ENCODE measurements at regions not wholly inside any gene's neighbourhood (a gene's known extent, or its start where the extent isn't known, plus 50 kb on each side); places are given as distances from the start of the nearest gene placed in this dataset.
"Not testable (repeated sequence)": the region's sequence is repeated elsewhere in the genome, so short reads cannot be mapped to it uniquely, and the experiment has no call there.

DNA sequence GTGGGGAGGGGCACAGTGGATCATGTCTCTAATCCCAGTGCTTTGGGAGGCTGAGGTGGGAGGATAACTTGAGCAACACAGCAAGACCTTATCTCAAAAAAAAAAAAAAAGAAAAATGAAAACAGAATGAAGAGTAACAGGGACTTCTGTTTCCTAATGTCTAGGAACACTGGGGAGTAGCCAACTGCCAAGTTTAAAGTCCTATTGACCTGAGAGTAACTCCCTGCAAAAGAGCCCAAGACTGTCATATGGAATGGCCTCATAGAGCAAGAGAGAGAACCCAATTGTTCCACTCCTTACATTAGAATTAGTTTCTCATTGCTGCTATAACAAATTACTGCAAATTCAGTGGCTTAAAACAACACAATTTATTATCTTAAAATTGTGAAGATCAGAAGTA, 881.4 kb upstream of the ROBO1 start:
- H3K27ac Mint-ChIP-seq: no peak overlapping the region
- H3K4me1 Mint-ChIP-seq: no peaks in the 10 kb centered on the region

DNA sequence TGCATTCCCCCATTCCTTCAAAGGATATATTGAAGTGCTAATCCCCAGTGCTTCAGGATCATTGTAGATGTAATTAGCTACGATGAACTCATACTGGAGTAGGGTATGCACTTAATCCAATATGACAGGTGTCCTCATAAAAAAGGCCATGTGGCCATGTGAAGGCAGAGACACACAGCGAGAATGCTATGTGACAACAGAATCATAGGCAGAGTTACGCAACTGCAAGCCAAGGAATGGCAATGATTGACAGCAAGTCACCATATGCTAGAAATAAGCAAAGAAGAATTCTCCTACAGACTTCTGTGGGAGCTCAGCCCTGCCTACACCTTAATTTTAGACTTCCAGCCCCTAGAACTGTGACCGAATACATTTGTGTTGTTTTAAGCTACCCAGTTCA, 875.6 kb upstream of the ROBO1 start:
- peaks cover 5% of the 10 kb centered on the region for H3K9me3 Mint-ChIP-seq
- no peaks in the 10 kb centered on the region for H3K36me3 Mint-ChIP-seq
- no peaks in the 10 kb centered on the region for H3K27me3 Mint-ChIP-seq
- no peak overlapping the region for H3K4me3 Mint-ChIP-seq
- no peaks in the 10 kb centered on the region for H3K4me1 Mint-ChIP-seq
- DNase-seq: no peak
- H3K27ac Mint-ChIP-seq: no peak overlapping the region

More for the DNA sequence above, 881.4 kb upstream of the ROBO1 start:
- Mint-ChIP-seq H3K9me3 (peaks cover 6% of the 10 kb centered on the region), H3K4me3 (no peak overlapping the region), H3K27me3 (no peaks in the 10 kb centered on the region), H3K36me3 (no peaks in the 10 kb centered on the region)
- no peak for DNase-seq

DNA sequence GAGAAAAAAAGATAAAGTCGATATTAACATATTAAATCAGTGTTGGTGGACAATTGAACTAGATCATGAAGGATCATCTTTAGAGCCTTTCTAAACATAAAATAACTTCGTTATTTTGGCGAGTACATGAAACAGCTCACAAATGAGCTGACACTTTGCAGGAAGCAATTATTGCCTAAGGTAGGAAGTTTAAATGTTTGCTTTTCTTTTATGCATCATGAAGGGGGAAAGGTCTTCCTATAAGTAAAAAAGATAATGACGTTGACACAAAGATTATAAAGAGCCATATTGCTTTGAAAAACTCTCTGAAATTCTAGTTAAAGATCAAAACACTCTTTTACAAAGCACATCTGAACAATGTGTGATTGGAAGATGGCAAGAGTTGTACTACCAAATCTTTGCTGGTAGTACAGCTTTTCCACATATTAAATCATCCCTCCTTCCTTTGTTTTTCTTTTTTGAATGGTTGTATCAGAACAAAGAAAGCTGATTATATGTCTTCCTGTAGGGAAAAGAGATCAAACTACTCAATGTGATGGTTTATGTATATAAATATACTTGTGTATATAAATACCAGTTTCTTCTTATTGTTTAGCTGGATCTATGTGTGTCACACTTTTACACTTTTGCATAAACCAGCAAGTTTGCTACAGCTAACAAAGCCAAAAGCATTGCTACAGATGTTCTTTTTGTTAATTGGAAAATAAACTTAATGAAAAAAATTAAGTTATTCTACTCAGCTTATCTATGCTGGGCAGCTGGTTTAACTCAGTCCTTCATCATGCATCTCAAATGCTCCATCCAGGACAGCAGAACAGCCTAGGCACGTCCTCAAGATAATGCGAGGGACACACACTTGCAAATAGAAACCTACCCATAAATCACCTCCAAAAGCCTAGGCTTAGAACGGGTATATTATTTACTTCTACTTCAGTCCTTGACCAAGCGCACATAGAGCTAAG, 850.8 kb upstream of the ROBO1 start:
- H3K9me3 Mint-ChIP-seq: peaks cover 2% of the 10 kb centered on the region
- DNase-seq: no peak
- H3K36me3 Mint-ChIP-seq: no peaks in the 10 kb centered on the region
- H3K27me3 Mint-ChIP-seq: no peaks in the 10 kb centered on the region
- H3K27ac Mint-ChIP-seq: no peak overlapping the region
- no peak overlapping the region for H3K4me3 Mint-ChIP-seq
- no peaks in the 10 kb centered on the region for H3K4me1 Mint-ChIP-seq

DNA sequence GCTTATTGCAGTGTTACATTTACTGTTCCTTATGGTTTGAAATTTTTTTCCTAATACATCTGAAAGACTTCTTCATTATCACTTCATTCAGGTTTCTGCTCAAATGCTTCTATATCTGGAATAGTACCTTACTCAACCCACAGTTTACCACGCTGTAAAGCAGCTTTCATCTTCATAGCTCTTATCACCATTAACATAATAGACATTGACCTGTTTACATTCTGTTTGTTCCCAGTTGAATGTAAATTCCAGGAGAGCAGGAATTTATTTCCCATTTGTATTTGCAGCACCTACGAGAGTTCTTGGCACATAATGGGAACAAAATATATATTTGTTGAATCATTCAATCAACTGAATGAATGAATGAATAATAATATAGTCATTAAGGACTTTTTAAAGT, 844.6 kb upstream of the ROBO1 start:
- Mint-ChIP-seq H3K27me3 (no peaks in the 10 kb centered on the region), H3K36me3 (no peaks in the 10 kb centered on the region), H3K4me3 (no peak overlapping the region), H3K9me3 (peaks cover 1% of the 10 kb centered on the region), H3K4me1 (no peaks in the 10 kb centered on the region), H3K27ac (no peak overlapping the region)
- no peak for DNase-seq

DNA sequence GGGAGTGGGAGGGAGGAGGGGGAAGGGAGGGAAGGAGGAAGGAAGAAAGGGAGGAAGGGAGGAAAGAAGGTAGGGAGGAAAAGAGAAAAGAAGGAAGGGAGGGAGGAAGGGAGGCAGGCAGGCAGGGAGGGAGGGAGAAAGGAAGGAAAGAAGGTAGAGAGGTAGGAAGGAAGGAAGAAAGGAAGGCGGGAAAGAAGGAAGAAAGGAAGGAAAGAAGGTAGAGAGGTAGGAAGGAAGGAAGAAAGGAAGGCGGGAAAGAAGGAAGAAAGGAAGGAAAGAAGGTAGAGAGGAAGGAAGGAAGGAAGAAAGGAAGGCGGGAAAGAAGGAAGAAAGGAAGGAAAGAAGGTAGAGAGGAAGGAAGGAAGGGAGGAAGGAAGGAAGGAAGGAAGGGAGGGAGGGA, 840.3 kb upstream of the ROBO1 start:
- H3K36me3 Mint-ChIP-seq, H3K4me3 Mint-ChIP-seq, H3K9me3 Mint-ChIP-seq, H3K27ac Mint-ChIP-seq, DNase-seq, H3K4me1 Mint-ChIP-seq, H3K27me3 Mint-ChIP-seq: not testable (repeated sequence)

DNA sequence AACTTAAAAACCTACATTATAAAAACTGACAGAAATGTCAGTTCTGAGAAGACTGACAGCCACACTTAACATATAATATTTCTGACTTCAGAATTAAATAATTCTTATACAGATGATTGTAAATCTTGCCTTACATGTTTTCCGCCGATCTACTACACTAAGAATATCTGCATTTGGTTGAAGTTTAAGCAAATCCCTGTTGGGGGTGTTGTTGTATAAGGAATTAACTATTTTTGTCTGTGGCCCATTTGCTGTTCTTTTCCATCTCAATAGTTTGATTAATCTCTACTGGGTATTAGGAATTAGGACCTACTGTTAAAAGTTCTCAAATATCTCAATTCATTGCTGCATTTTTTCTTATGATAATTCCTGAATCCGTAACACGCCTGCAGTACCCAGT, 838.3 kb upstream of the ROBO1 start:
- no peaks in the 10 kb centered on the region for H3K27me3 Mint-ChIP-seq
- no peak for DNase-seq
- H3K27ac Mint-ChIP-seq: no peak overlapping the region
- H3K9me3 Mint-ChIP-seq: peaks cover 6% of the 10 kb centered on the region
- no peaks in the 10 kb centered on the region for H3K4me1 Mint-ChIP-seq
- no peaks in the 10 kb centered on the region for H3K36me3 Mint-ChIP-seq
- H3K4me3 Mint-ChIP-seq: no peak overlapping the region

DNA sequence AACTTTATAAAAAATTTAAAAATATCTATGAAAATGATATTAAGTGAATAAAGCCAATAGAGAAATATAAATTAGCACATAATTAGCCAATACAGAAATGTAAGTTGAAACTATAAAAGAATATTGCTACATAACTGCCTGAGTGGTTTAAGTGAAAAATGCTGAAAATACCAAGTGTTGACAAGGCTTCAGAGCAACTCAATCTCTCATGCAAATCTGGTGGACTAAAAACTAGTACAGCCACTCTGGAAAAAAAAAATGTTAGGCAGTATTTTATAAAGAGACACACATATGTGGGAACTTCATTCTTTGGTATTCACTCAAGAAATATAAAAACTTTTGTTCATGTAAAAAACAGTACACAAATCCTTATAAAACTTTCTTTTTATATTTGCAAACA, 833.7 kb upstream of the ROBO1 start:
- Mint-ChIP-seq H3K27me3 (no peaks in the 10 kb centered on the region), H3K4me3 (no peak overlapping the region), H3K4me1 (no peaks in the 10 kb centered on the region), H3K36me3 (no peaks in the 10 kb centered on the region), H3K27ac (no peak overlapping the region), H3K9me3 (peaks cover 13% of the 10 kb centered on the region)
- DNase-seq: no peak

DNA sequence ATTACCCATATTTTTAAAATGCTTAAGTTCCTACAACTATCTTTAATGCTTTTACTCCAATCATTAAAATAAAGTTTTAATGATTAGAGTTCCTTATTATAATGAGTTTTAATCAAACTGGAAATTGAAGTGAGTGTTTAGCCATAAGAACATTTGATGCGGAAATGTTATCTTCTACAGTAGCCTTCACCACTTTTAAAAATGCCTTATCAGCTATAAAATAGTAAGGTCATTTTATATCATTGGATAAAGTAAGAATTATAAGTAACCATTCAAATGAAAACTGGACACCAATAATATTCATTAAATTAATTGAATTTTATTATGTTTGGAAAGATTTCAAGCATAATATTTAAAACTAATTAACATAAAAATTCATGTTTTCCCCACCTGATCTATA, 825.0 kb upstream of the ROBO1 start:
- H3K9me3 Mint-ChIP-seq: peaks cover 14% of the 10 kb centered on the region

DNA sequence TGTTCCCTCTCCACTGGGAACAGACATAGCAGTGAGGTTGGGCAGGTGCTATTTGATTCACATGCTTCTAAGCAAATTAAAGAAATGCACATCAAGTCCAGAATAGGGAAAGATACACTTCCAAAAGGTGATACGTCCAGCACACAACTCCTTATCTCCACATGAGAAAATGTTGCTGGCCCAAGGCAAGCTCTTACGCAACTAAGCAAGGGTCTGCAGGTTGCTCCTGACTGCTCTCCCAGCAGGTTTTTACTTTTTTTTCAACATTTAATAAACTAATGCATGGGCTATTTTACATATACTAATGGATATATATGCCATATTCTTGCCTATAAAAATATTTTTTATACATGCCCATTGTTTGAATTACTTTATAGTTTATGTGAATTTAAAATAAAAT, 818.5 kb upstream of the ROBO1 start:
- Mint-ChIP-seq H3K36me3 (no peaks in the 10 kb centered on the region), H3K9me3 (peaks cover 1% of the 10 kb centered on the region), H3K4me3 (no peak overlapping the region), H3K4me1 (no peaks in the 10 kb centered on the region), H3K27me3 (no peaks in the 10 kb centered on the region), H3K27ac (no peak overlapping the region)
- no peak for DNase-seq

More for the DNA sequence above, 825.0 kb upstream of the ROBO1 start:
- H3K4me3 Mint-ChIP-seq: no peak overlapping the region
- no peak for DNase-seq
- no peak overlapping the region for H3K27ac Mint-ChIP-seq
- no peaks in the 10 kb centered on the region for H3K27me3 Mint-ChIP-seq
- H3K36me3 Mint-ChIP-seq: no peaks in the 10 kb centered on the region
- H3K4me1 Mint-ChIP-seq: no peaks in the 10 kb centered on the region

DNA sequence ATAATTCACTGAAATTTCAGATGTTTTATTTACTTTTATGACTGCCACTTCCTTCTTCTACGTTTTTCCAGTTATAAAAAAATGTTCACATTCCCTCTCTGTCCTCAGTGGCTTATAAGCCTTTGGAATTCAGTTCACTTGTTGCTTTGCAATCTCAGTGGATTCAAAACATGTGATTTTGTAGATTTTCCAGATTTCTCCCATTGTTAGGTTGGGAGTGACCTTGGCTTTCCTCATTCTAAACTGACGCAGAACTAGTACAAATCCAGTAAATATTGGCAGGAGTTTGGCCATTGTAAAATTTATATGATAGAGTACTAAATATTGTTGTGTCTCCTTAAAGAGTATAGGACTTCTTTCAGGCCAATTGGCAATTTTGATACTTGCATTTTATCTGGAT, 812.3 kb upstream of the ROBO1 start:
- no peak overlapping the region for H3K27ac Mint-ChIP-seq
- H3K9me3 Mint-ChIP-seq: no peaks in the 10 kb centered on the region
- no peaks in the 10 kb centered on the region for H3K4me1 Mint-ChIP-seq
- no peaks in the 10 kb centered on the region for H3K36me3 Mint-ChIP-seq
- H3K27me3 Mint-ChIP-seq: no peaks in the 10 kb centered on the region
- no peak overlapping the region for H3K4me3 Mint-ChIP-seq
- no peak for DNase-seq

DNA sequence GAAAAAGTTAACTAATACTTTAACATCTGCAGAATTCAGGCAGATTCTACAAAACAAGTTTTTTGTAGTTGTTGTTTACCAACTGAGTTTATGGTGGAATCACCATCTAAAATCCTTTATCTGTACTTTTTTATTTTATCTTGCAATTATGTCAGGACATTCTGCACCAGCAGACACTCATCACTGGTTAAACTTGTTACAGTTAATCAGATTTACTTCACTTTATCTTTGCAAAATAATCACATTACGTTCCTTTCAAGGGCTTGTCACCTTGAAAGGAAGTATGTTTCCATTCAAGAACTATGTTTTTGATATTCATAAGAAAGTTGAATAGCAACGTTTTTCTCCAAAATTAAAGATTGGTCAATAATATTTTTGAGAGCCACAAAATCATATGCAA, 796.6 kb upstream of the ROBO1 start:
- H3K9me3 Mint-ChIP-seq: peaks cover 7% of the 10 kb centered on the region
- H3K36me3 Mint-ChIP-seq: no peaks in the 10 kb centered on the region
- no peak overlapping the region for H3K27ac Mint-ChIP-seq
- H3K4me1 Mint-ChIP-seq: no peaks in the 10 kb centered on the region
- no peaks in the 10 kb centered on the region for H3K27me3 Mint-ChIP-seq
- no peak overlapping the region for H3K4me3 Mint-ChIP-seq
- no peak for DNase-seq

DNA sequence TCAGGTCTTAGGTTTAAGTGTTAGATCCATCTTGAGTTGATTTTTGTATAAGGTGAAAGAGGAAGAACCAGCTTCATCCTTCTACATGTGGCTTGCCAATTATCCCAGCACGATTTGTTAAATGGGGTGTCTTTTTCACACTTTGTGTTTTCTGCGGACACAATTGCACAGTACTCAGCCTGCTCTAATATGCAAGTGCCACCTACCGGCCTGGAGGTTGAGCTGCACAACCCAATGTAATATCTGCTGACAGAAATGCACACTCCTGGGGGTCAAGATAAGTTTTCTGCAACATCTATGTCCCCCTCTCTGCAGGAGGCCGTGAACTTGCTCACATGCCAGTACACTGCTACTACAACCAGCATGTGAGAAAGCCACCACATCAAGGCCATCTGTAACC, 791.9 kb upstream of the ROBO1 start:
- Mint-ChIP-seq H3K27ac (no peak overlapping the region), H3K36me3 (no peaks in the 10 kb centered on the region), H3K4me1 (no peaks in the 10 kb centered on the region), H3K9me3 (peaks cover 7% of the 10 kb centered on the region), H3K4me3 (no peak overlapping the region), H3K27me3 (no peaks in the 10 kb centered on the region)
- DNase-seq: no peak

DNA sequence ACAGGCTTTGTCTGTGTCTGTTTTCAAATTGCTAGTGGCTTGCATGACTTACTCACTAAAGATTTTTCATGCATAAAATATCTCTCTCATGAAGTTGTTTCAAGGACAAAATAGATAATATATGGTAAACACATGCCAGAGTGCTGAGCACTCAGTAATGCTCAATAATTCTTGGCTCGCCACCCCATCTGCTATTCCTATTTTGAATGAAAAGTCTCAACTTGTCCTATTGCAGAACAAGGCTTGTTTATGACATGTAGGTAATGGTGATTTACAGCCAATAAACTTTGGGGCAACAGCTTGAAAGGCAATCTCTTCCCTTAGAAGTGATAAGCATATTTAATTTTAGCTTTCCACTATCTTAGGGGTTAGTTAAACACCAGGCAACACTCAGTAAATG, 789.0 kb upstream of the ROBO1 start:
- no peaks in the 10 kb centered on the region for H3K27me3 Mint-ChIP-seq
- no peaks in the 10 kb centered on the region for H3K36me3 Mint-ChIP-seq
- no peaks in the 10 kb centered on the region for H3K4me1 Mint-ChIP-seq
- H3K27ac Mint-ChIP-seq: no peak overlapping the region
- DNase-seq: no peak
- H3K9me3 Mint-ChIP-seq: peaks cover 9% of the 10 kb centered on the region
- no peak overlapping the region for H3K4me3 Mint-ChIP-seq

DNA sequence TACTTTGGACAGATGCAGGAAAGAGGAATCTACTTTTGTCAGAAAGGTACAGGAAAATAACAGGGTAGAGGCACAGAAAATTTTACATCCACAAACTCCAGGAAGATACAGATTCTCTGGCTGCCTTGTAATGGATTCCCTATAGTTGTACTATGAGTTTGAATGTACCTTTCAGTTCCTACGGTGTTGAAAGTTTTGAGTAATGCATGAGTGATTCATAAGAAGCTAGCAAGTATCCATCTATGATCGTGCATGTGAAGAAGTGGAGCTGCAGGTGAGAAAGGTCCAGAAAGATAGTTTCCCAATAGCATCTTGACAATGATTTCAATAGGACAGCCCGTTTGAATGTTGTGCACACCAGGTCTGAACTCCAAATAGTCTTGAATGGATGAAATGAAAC, 786.5 kb upstream of the ROBO1 start:
- H3K27me3 Mint-ChIP-seq: no peaks in the 10 kb centered on the region
- no peaks in the 10 kb centered on the region for H3K4me1 Mint-ChIP-seq
- H3K9me3 Mint-ChIP-seq: peaks cover 5% of the 10 kb centered on the region
- DNase-seq: no peak
- no peak overlapping the region for H3K27ac Mint-ChIP-seq
- H3K4me3 Mint-ChIP-seq: no peak overlapping the region
- no peaks in the 10 kb centered on the region for H3K36me3 Mint-ChIP-seq

DNA sequence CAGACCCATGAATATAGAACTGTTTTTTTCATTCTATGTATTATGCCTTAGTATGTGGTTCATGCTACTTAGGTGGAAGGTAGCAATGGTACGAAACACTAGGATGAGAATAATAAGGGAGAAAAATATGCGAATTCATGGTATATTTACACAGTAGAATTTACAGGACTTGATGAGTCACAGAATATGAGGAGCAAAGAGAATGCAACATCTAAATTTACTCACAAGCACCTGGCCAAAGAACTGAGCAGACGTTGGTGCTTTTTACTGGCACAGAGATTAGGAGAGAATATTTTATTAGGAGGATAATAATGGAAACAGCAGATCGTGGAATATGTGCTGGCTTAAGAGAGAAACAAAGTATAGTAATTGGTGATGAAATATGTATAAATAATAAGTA, 785.4 kb upstream of the ROBO1 start:
- no peak for DNase-seq
- Mint-ChIP-seq H3K4me3 (no peak overlapping the region), H3K4me1 (no peaks in the 10 kb centered on the region), H3K9me3 (peaks cover 5% of the 10 kb centered on the region), H3K36me3 (no peaks in the 10 kb centered on the region), H3K27me3 (no peaks in the 10 kb centered on the region), H3K27ac (no peak overlapping the region)

DNA sequence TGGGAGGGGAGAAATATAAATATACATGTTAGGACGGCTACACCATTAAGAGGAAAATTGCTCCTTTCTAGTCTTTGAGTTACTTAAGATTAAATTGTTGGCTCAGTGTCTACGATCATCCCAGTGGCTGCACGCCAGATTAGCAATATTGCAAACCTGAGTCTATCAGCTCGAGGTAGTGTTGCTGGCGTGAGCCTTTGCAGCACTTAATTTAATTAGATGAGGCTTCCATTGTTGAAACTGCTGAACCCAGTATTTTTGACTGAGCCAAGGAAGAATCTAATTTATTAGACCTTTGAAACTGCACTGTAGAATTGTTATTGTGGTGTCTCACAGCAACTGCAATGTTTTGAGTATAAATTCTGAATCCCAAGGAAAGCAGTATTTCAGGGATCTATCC, 782.4 kb upstream of the ROBO1 start:
- Mint-ChIP-seq H3K9me3 (peaks cover 3% of the 10 kb centered on the region), H3K27ac (no peak overlapping the region), H3K4me3 (no peak overlapping the region), H3K36me3 (no peaks in the 10 kb centered on the region), H3K27me3 (no peaks in the 10 kb centered on the region), H3K4me1 (no peaks in the 10 kb centered on the region)
- DNase-seq: no peak
